Coronary artery (tissue), 2 donors: ENCODE measurements at regions not wholly inside any gene's neighbourhood (a gene's known extent, or its start where the extent isn't known, plus 50 kb on each side); places are given as distances from the start of the nearest gene placed in this dataset.

Experiments
- DNase-seq: peaks from one replicate; pipeline ENCODE4 v3.0.0-alpha.2; 2017; ENCODE audit warnings: low spot score
- H3K27ac ChIP-seq, 2 donors: fragments of 200-600 bp; sonication (generic); one replicate each; pipeline ENCODE4 v1.5.1; 2016 to 2019
- H3K4me3 ChIP-seq: fragments of 200-600 bp; sonication (generic); 2 replicates; pipeline ENCODE4 v1.5.1; 2016; ENCODE audit warnings: mild to moderate bottlenecking, moderate library complexity
- TF ChIP-seq, protein P1 (sequence below): fragments of 200-600 bp; sonication (generic); IDR thresholded peaks from one replicate; pipeline ENCODE4 v1.5.1; 2019; ENCODE audit warnings: antibody characterized with exemption

DNA sequence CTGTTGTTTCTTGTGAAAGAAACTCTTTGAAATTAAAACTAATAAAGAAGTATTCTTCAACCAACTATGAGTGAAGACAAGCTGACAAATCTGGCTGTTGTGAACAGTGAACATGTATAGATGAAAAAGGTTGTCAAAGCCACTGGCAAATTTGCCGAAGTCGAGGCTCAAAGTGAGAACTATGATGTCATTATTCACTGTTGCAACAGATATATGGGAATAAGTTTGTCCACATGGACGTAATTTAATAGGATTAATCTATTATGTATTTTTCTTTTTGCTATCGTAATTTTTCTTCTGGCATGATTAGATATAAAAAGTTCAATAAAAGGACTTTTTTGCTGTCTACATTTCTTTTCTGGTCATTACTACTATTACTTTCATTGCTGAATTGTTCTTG, 223.2 kb upstream of the ZNF507 start:
- TF ChIP-seq, protein P1, sequence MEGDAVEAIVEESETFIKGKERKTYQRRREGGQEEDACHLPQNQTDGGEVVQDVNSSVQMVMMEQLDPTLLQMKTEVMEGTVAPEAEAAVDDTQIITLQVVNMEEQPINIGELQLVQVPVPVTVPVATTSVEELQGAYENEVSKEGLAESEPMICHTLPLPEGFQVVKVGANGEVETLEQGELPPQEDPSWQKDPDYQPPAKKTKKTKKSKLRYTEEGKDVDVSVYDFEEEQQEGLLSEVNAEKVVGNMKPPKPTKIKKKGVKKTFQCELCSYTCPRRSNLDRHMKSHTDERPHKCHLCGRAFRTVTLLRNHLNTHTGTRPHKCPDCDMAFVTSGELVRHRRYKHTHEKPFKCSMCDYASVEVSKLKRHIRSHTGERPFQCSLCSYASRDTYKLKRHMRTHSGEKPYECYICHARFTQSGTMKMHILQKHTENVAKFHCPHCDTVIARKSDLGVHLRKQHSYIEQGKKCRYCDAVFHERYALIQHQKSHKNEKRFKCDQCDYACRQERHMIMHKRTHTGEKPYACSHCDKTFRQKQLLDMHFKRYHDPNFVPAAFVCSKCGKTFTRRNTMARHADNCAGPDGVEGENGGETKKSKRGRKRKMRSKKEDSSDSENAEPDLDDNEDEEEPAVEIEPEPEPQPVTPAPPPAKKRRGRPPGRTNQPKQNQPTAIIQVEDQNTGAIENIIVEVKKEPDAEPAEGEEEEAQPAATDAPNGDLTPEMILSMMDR = no peak
- DNase-seq = no peak
- Histone ChIP-seq H3K27ac (no peak overlapping the region), H3K4me3 (no peak overlapping the region)

DNA sequence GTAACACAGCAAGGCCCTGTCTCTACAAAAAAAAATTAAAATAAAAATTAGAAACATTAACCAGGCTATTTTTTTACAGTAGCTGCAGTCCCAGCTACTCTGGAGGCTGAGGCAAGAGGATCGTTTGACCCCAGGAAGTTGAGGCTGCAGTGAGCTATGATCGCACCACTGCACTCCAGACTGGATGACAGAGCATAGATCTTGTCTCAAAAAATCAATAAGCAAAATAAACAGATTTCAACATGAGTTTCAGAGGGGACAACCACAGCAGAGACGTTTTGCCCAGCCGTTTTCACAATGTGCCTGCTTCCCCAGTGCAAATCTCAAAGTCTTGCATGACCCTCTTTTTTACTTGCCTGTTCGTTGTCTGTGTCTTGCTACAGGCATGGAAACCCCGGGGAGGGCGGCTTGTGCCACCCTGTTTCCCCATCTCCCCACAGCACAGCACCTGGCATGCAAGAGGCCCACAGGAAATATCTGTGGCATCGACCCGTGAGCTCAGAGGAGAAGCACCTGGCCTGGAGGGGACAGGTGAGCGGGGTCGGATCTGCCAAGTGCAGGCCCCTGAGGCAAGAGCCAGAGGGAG, 222.0 kb upstream of the ZNF507 start:
- no peak for DNase-seq
- TF ChIP-seq, protein P1 = no peak

DNA sequence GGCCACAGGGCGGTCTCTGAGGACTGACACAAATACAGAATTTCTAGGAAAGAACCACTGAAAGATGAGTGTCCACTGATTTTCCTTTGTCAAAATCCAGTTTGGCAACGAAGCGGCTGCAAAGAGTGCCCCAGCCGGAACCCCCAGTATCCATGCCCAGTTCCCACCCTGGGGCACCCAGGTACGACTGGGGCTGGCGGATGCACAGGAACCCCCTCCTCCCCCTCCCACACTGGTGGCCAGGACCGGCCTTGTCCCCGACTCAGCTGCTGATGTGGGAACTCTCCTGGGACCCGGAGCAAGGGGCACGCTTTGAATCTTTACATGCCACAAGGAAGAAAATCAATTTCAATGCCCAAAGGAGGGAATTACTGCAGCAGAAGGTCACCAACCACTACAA, 220.8 kb upstream of the ZNF507 start:
- TF ChIP-seq, protein P1 = no peak
- no peak overlapping the region for H3K4me3 ChIP-seq
- no peak for DNase-seq
- no peak overlapping the region for H3K27ac ChIP-seq

More for the DNA sequence above, 222.0 kb upstream of the ZNF507 start:
- Histone ChIP-seq H3K27ac (no peak overlapping the region), H3K4me3 (no peak overlapping the region)

DNA sequence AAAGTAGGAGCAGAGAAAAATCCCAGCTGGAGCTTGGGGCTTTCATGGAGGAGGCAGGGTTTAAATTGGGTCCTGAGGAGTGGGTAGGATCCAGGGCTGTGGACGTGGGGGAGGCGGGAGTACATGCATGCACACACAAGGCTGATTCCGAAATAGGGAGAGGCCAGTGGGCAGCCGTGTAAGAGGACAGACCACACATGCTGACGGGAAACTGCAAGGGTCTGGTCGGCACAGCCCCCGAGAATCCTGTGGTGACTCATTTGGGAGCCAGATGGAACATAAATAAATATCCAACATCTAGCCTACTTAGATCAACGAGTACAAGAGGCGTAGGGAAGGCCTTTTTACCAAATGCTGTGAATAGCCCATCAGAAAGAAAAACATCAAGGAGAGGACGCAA, 216.3 kb upstream of the ZNF507 start:
- H3K27ac ChIP-seq = no peak overlapping the region

DNA sequence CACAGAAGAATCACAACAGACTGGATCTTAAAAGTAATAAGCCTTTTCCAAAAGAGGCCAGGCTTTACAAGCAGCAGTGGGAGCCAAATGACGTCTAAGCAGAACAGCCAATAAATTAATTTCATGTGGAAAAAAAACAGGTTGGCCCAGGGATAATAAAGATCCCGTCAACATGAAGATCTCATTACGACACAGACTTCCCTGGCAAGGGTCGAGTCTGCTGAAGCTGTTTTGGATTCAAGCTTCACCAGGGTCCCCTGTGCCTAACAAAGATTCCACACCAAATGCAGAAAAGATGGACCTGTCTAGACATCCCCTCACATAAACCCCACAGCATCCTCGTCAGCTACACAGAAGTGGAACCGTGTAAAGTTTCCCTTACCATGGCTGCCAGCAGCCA, 215.1 kb upstream of the ZNF507 start:
- TF ChIP-seq, protein P1 = no peak
- no peak for DNase-seq
- no peak overlapping the region for H3K27ac ChIP-seq

More for the DNA sequence above, 216.3 kb upstream of the ZNF507 start:
- TF ChIP-seq, protein P1 = no peak
- H3K4me3 ChIP-seq = no peak overlapping the region
- DNase-seq = no peak

DNA sequence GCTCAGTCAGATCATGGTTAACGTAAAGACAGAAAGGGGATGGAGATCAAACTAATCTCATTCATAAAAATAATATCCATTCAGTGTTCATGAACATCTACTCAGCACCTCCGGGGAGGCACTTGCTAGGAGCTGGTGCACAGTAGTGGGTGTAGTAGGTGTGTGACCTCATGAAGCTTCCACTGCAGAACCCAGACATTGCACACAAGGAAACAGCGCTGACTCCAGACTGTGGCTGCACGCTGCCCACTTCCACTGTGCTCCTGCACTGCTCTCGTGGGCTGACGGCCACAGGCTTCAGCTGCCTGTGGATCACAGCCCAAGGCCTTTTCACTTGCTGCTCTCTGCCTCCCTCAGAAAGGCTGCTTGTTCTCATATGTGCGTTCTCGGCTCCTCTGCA, 214.4 kb upstream of the ZNF507 start:
- no peak overlapping the region for H3K4me3 ChIP-seq
- TF ChIP-seq, protein P1 = no peak
- no peak for DNase-seq
- no peak overlapping the region for H3K27ac ChIP-seq

More for the DNA sequence above, 215.1 kb upstream of the ZNF507 start:
- no peak overlapping the region for H3K4me3 ChIP-seq

DNA sequence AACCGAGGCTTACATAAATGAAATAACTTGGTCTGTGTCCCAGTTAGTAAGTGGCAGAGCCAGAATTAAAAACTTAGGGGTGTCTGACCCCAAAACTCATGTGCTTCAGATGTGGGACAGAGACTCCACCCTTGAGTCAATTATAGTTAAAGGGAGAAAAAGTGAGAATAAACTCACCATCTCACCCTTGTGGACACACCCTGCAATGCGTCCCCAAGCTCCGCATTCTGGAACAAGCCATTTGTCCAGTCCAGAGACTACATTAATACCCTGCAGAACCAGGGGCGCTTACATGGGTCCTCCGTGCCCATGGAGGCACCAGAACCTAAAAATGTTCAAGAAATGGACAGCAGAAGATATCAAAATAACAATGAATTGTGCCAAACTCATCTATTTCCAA, 207.0 kb upstream of the ZNF507 start:
- Histone ChIP-seq H3K27ac (no peak overlapping the region), H3K4me3 (no peak overlapping the region)
- TF ChIP-seq, protein P1 = no peak
- DNase-seq = no peak
